DOHH2 (cell line): ENCODE measurements at regions not wholly inside any gene's neighbourhood (a gene's known extent, or its start where the extent isn't known, plus 50 kb on each side); places are given as distances from the start of the nearest gene placed in this dataset.

Source experiments
- EZH2phosphoT487 ChIP-seq: fragments of 200-600 bp; sonication (generic); IDR thresholded peaks from 2 replicates; pipeline ENCODE4 v1.6.1; 2017; ENCODE audit warnings: borderline replicate concordance, mild to moderate bottlenecking, antibody characterized with exemption, low read length, moderate library complexity, mixed read lengths
- TF ChIP-seq, protein P1 (sequence below): fragments of 200-600 bp; sonication (generic); IDR thresholded peaks from one replicate; pipeline ENCODE4 v1.5.1; 2014; ENCODE audit warnings: antibody characterized with exemption, mild to moderate bottlenecking, low read depth, low read length; ENCODE audit not compliant: poor library complexity, severe bottlenecking

- TF ChIP-seq, protein P1, sequence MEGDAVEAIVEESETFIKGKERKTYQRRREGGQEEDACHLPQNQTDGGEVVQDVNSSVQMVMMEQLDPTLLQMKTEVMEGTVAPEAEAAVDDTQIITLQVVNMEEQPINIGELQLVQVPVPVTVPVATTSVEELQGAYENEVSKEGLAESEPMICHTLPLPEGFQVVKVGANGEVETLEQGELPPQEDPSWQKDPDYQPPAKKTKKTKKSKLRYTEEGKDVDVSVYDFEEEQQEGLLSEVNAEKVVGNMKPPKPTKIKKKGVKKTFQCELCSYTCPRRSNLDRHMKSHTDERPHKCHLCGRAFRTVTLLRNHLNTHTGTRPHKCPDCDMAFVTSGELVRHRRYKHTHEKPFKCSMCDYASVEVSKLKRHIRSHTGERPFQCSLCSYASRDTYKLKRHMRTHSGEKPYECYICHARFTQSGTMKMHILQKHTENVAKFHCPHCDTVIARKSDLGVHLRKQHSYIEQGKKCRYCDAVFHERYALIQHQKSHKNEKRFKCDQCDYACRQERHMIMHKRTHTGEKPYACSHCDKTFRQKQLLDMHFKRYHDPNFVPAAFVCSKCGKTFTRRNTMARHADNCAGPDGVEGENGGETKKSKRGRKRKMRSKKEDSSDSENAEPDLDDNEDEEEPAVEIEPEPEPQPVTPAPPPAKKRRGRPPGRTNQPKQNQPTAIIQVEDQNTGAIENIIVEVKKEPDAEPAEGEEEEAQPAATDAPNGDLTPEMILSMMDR = no peak
- no peak for TF ChIP-seq EZH2phosphoT487
Observed at GRCh38 chr18:11501352-11501751, 108.0 kb upstream of the SLC35G4 start.
